ENCODE measurements at regions not wholly inside any gene's neighbourhood (a gene's known extent, or its start where the extent isn't known, plus 50 kb on each side); places are given as distances from the start of the nearest gene placed in this dataset.
A peak's percentile ranks its signal among the peaks of the same experiment; 100 is the strongest.

DNA sequence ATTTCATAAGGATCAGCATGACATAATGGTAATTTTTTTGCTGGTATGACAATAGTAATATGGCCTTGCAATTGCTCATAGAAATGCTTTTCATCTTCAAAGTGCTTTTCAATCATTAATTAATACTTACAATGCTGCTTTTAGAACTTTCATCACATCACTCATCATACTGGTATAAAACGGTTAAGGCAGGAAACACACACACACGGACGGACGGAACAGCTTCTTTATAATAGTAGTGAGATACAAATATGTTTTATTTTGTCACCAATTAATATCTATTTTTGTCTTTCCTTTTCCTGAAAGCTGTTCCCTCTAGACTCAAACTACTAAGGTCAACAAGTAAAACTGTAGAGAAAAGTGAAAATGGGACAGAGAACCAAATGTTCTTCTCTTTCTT lies 353.9 kb upstream of the PKN2 start:
- DNase-seq, result no peak

DNA sequence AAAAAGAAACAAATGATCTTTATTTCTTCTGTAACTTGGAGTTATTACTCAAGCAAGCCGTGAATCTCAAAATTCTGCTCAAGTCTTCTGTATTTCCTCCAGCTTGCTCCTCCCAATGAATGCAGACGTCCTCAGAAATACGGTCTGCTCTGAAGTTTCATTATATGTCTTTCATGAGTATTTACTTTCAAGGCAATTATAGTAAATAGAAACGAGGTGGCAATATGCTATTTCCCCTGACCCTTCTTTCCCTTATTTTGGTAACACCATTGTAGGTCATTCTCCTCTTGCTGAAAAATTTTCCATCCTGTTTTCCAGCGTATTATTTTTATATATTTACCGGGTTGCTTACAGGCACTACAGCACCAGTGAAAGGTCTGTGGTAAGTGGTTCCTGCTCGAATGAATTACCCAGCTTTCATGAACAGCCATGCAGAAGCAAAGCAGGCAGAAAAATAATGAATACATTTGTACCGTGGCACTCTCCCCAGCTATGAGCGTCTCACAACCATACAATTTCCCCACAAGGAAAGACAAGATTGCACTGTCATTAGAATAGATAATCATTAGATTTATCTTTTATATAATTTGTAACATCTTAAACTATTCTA lies 350.9 kb upstream of the PKN2 start:
- no peak for DNase-seq

DNA sequence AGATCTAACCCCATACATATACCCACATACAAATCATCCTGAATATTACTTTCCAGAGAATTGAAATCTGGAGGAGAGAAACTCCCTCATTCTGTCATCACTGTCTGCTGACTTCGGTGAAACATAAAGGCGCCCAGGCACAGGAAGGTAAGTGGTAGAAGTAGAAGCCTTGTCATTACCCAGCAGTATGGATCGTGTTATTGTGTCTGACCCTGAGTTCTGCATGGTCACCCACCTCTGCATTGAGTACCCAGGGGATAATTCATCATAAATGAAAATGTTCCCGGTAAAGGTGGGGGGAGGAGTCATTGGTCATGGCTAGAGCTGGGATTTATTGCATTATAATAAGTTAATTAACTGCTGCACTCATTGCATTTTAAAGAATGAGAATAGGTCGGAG lies 342.6 kb upstream of the PKN2 start:
- DNase-seq, result no peak

DNA sequence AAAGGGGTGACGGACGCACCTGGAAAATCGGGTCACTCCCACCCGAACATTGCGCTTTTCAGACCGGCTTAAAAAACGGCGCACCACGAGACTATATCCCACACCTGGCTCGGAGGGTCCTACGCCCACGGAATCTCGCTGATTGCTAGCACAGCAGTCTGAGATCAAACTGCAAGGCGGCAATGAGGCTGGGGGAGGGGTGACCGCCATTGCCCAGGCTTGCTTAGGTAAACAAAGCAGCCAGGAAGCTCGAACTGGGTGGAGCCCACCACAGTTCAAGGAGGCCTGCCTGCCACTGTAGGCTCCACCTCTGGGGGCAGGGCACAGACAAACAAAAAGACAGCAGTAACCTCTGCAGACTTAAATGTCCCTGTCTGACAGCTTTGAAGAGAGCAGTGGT lies 342.0 kb upstream of the PKN2 start:
- DNase-seq, result peak; percentile 2

DNA sequence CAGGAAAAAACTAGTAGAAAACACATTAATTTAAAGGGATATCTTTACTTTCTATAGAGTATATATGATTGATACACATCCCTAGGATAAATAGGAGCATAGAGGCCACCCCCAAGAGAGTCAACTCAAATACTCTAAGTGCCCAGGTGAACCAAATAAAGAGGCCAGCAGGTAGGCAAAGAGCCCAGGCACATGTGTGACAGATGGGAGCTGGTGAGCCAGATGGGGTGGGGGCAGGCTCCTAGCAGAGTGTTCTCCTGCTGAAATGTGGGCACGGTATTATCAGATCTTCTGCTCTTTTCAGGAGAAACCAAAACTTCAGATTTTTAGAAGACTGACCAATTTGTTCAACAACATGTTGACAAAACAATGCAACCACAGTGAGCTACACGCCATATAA lies 333.4 kb upstream of the PKN2 start:
- no peak for DNase-seq

DNA sequence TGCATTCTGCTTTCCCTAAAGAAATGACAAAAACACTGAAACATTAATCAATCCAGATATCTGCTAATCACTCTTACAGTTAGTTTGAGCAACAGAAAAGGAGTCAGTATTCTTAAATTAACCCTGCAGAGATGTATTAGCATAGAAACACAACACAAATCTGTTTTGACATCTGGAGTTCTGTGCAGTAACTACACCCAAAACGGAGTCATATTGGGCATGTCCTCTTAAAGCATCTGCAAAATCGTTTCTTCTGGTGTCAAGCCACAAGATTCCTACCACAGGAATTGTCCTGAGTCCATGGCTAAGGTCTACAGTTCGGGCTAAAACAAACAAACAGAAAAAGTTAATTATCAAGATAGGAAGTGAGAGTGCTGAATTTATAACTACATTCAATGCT lies 332.1 kb upstream of the PKN2 start:
- DNase-seq, result no peak

DNA sequence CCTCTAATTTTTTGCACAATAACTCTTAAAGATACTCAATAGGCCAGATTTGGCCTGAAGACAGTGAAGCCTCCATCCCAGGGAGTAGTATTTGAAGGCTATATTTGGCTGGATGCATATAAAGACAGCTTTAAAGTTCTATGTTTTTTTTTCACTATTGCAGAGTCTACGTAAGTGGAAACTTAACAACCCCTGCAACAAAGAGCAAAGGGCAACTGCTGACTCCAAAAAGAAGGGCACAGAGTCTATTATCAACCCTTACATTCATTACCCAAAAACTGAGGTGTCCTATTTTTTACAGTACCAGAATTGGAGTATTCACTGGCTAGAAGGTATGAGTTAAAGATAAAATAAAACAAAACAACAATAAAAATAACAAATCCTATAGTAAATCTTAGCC lies 329.8 kb upstream of the PKN2 start:
- DNase-seq, result no peak

DNA sequence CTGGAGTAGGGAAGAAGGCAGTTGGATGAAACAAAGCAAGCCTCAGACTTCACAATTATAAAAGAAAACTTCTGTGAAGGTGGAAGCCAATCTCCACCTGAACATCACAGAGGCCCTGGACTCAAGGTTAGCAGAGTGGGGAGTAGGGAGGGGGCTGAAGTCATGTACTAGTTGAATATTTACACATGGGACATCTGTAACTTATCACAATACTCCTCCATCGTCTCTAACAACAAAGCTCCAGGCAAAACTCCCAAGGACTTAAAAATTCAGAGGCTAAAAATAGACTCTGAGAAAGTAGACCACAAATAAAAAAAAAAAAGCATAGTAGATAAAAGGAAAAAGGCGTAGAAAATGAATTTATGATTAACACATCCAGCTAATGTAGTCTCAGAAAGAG lies 326.3 kb upstream of the PKN2 start:
- DNase-seq, result no peak

DNA sequence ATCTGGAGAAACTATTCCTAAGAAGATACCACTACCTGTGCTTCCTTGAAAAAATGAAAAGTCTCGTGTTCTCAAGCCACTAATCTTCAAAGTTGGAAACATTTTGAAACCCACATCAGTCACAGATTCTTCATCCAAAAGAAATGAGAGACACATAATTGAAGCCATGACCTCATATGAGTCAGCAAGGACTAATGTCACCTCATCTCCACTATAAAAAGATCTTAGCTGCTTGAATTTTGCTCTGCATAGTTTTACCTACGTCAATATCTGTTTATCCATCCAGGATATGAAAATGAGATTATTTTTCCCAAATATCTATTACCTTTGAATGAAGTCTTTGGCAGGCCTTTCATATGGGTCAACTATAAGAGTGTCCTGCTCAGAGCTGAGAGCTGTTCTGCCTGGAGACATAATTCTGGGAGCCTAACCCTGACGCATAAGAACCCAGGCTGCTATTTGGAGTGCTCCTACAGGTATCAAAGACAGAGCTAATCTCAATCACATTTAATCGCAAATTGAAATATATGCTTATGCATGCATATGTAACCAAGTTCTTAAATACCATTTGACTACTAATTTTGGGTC lies 312.5 kb upstream of the PKN2 start:
- DNase-seq, result no peak

DNA sequence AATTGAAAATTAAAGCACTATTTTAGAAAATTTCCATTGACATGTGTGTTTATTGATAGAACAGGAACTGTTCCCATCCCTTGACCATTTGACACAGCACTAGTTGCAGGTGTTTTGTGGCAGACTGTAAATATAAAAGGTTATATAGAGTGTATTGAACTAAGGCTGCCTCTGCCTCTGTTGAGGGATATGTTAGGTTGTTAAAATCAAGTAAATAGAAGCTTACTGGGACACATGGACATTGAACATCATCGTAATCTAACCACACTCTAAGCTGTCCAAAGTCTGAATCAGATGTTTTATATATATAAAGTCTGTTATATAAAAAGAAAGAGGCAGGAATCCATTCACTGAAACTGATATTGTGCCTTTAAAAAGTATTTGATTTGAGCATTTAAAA lies 308.1 kb upstream of the PKN2 start:
- no peak for DNase-seq

DNA sequence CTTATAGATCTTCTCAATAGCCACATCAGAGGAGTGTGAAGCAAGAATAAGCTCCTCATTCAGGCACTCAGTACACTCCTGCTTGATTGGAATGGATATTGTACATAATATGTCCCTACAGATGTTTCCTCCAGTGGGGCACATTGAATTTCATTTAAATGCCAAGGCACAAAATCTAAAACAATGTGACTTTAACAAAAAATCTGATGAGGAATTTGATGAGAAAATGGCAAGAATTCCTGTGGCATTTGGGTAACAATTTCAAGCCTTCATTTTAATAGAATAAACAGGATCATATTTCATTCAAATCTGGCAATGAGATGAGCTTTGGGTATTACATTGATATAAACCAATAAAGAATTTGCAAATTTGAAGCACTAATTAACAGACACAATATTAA lies 307.7 kb upstream of the PKN2 start:
- DNase-seq, result no peak

DNA sequence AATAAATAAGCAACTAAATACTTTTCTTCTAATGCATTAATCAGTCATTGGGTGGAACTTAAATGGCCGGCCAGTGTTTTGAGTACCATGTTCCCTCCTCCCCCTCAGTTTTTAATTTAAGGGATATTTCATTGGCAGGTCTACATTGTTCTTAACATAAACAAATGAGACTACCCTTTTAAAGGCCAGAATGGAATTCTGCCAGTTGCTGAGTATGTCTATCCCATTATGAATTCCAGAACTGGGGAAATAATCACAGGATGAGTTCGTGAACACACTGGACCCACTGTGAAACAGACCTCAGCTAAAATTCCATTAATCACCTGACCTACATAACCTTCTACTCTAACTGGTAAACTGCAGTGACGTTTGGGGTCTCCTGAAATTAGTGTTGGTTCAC lies 305.5 kb upstream of the PKN2 start:
- no peak for DNase-seq

DNA sequence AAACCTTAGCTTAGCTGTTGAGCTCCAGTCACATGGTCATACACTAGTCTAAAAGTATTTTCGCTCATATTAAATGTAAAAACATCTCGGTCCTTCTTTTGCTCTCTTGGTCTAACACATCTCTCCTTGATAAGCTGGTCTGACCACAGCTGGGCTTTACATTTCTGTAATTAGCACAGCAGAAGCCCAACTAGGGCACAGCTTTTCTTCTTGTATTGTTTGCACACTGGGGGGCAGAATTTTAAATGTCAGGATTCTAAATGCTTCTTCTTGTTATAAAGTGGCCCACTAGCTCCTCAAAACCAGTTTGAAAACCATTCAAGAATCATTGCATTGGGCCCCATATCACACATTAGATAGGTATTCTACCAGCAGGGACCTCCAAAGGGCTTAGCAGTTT lies 289.1 kb upstream of the PKN2 start:
- DNase-seq, result no peak

DNA sequence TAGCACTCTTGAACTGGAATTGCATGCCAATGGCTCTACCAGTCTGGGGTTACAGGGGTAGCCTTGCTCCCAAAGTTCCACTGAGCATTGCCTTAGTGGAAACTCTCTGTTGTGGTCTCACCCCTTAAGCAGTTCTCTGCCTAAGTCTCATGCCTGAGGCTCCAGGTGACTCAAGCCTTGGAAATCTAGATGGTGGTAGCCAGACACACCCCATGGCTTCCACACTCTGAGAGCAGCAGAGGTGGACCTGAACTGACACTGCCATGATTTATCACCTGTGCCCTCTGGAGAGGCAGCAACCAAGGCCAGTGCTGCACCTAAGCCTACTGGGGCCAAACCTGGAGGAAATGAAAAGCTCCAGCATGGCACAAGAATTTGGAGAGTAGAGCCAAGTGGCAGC lies 285.7 kb upstream of the PKN2 start:
- DNase-seq, result no peak

DNA sequence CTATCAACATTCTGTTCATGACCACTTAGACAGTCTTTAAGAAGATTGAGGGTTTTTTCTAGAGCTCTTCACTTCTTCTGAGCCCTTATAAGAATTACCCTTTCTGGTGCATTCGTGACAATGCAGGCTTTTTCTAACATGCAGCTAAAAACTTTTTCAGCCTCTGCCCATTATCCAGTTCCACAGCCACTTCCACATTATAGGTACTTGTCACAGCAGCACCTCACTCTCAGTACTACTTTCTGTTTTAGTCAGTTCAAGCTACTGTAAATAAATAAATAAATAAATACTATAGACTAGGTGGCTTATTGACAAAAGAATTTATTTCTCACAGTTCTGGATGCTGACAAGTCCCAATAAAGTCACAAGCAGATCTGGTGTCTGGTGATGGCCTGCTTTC lies 284.4 kb upstream of the PKN2 start:
- no peak for DNase-seq

DNA sequence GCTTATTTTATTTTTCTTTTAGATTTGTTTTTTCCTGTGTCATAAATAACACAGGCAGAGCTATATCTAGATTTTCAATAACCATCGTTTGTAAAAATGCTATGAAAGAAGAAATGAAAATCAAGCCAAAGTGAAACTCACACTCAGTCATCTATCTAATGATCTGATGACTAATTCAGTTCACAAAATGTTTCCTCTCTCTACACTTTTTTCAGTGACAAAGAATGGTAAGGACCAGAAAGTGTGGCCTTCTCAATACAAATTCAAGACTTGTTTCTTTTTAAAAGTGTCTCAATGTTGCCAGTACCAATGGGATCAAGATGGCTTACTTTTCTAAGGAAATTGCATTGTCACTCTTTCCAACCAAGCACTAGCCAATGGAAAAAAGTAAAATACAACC lies 282.8 kb upstream of the PKN2 start:
- no peak for DNase-seq

DNA sequence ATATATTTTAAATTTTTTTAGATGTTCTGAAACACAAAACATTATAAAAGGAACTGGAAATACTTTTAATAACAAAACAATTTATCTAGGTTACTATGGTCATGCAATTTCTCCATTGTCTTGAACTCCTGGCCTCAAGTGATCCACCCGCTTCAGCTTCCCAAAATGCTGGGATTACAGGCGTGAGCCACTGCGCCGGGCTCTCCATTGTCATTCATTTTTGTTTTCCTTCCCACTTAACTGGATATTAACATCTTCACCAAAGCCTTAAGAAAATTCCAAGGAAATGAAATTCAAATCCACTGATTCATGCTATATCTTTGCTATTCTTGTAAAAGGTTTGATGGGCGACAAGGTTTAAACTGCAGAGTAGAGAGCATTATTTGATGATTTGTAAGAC lies 279.5 kb upstream of the PKN2 start:
- DNase-seq, result no peak

DNA sequence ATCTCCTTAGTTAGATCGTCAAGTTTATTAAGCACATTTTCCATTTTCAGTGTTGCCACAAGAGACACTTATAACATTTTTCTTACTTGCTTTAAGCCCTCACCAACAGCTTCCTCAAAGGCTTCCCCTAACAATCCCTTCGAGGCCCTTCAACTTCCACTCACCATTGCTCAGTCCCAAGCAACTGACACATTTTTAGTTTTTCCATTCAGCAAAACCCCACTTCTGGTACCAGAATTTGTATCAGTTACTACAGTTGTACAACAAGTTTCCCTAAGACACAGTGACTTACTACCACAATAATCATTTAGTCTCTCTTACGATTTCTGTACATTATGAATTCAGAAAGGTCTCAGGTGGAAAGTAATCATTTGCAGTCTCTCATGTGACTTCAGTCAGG lies 276.8 kb upstream of the PKN2 start:
- DNase-seq, result no peak

DNA sequence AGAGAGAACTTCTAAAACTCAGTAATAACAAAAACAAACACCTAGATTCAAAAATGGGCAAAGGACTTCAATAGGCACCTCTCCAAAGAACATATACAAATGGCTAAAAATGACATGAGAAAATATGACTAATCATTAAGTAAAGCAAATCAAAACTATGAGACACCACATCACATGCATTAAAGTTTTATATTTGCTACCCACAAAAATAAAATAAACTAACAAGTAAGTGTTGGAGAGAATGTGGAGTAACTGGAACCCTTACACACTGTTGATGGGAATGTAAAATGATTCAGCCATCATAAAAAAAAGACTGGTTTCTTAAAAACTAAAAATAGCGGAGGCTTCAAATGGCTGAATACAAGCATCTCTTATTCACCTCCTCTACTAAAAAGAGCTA lies 262.1 kb upstream of the PKN2 start:
- DNase-seq, result no peak

DNA sequence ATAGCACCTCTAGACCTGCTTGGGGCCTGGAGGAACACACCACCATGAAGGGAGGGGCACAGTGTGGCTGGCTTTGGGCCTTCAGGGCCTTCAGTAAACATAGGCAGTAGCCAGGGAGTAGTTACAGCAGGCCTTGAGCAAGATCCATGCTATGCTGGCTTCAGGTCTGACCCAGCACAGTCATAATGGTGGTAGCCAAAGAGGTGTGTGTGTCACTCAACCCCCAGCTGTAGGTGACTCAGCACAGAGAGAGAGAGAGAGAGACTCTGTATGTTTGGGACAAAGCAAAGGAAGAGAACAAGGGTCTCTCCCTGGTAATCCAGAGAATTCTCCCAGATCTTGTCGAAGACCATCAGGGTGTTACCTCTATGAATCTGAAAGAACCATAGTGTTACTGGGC lies 250.5 kb upstream of the PKN2 start:
- DNase-seq, result no peak

DNA sequence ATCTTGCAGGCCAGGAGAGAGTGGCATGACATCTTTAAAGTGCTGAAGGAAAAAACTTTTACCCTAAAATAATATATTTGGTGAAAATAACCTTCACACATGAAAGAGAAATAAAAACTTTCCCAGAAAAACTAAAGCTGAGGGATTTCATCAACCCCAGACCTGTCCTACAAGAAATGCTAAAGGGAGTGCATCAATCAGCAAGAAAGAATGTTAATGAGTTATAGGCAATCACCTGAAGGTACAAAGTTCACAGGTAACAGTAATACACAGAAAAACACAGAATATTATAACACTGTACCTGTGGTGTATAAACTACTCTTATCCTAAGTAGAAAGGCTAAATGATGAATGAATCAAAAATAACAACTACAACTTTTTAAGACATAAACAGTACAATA lies 249.2 kb upstream of the PKN2 start:
- no peak for DNase-seq

DNA sequence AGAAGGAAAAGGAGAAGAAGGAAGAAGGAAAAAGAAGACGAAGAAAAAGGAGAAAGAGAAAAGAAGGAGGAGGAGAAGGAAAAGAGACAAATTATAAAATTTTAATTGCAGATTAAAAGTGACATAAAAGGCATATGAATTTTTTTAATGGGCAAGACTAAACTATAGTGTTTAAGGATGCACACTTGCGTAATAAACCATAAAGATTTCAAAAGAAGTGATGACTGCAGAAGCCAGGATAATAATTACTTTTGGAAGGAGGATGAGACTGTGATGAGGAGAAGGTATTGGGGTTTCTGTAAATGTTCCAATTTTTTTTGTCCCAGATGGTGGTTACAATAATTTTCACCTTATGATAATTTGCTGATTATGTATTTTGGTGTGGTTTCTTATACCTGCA lies 243.1 kb upstream of the PKN2 start:
- DNase-seq, result no peak

DNA sequence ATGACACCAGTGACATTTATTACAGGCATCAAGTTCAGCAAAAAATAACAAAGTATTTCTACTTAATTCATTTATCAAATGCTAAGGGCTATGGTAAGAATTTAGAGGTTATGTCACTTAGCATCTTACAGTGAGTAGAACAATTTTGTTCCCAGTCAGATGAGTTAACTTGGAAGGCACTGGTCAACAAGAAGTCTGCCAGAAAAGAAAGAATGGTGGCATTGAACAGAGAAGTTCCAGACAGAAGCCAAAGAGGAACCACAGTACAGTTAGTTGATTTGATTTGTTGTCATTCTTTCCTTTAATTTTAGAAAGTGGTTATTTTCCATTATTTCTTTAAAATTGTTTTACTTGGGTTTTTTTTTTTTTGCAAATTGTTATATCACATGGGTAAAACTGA lies 232.2 kb upstream of the PKN2 start:
- DNase-seq, result no peak

DNA sequence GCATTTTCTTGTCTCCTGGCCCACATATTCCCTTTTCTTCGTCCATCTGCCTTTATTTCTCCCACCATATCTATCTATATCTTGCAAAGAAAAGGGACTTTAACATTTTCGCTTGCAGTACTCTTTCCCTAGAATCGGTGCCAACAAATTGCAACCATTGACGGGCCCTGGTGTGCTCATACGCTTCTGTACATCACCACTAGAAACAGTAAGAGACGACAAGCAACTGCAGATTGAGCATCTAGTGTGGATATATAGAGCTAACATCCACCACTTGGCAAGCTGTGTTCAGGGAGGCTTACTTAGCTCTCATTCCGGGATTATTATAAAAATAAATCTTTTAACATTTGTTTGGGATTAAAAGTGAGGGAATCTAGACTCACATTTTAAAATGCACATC lies 230.8 kb upstream of the PKN2 start:
- no peak for DNase-seq

DNA sequence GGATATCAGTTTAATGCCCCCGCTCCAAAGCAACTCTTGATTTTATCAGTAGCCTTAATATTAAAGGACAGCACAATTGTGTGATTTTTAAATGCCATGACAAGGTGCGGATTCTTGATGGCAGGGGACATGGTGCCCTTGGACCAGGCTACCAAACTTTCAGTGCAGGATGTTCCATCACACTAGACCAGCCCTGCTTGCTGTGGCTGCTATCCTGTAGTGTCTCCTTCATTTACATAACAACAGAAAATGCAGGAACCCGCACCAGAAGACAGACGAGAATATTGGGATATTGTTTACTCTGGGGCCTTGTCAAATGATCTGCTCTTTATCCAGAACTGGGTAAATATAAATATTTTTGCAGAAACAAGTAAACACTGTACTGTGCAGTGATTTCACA lies 229.3 kb upstream of the PKN2 start:
- DNase-seq, result no peak
